ENCODE measurements at regions not wholly inside any gene's neighbourhood (a gene's known extent, or its start where the extent isn't known, plus 50 kb on each side); places are given as distances from the start of the nearest gene placed in this dataset.

DNA sequence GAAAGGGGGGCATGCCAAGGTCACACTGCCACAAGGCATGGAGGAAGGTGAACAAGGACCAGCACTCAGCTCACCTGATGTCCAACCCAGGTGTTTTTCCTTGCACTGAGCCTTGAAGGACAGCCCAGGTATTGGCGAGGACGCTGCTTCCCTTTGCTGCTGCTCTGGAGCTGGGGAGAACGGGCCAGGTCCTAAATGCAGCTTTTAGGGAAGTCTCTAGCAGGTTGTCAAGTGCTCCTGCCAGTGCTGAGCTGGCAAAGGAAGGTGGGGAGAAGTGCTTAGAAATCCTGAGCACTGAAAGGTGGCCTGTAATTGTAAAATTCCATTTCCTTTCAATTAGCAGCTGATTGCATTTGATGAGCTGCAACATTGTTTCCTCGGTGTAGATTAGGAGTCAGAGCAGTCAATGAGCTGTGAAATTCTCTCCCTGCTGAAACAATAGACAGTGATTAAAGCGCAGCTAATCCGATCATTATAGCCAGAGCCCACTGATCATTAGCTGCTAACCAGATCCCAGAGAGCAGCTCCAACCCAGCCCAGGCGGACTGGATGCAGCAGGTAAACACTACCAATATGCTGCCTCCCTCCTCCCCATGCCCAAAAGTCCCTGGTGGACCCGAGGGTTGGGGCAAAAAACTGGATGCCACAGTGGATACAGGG is 507.6 kb downstream of the INSC start:
- DNase-seq = no peak

DNA sequence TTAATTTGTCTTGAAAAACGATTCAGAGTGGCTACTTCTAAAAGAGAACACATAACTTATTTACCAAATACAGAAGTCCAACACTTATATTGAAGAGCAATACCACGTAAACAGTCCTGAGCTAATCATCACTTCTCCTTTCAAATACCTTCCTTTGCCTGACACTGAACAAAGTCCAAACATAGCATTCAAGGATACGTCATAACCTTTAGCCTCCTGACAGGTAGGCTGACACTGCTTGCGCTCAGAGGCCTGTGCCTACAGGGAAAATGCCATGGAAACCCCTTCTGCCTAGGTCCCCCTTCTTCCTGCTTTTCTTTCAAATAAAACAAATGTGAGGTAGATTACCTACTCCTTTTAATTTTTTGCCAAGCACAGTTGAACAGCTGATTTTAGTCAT is 510.0 kb downstream of the INSC start:
- no peak for DNase-seq

DNA sequence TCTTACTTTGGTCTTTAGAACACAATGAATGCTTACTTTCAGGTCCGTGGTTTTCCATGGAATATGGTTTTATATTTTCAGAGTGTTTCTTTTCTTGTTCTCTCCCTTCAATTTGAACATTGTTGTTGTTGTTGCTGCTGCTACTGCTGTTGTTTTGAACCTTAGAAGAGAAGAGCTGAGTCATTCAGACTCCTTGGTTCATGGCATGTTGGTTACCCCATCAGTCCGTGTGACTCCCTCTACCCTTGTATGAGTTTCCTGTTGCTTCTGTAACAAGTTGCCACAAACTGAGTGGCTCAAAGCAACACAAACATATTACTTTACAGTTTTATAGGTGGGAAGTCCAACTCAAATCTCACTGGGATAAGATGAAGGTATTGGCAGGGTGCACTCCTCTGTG is 511.0 kb downstream of the INSC start:
- DNase-seq = no peak

DNA sequence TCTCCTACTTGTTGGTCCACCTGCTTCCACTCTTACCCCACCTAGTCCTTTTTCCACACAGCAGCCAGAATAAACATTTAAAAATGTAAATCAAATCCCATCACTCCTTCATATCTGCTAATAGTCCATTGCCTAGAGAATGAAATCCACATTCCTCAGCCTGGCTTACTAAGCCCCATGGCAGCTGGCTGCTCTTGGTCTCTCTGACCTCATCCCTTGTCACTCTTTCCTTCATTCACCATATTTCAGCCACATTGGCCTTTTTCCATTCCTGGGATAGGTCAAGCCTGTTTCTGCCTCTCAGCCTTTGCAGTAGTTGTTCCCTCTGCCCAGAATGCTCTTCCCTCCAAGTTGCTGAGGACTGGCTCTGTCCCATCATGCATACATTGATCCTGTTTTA is 512.8 kb downstream of the INSC start:
- no peak for DNase-seq

DNA sequence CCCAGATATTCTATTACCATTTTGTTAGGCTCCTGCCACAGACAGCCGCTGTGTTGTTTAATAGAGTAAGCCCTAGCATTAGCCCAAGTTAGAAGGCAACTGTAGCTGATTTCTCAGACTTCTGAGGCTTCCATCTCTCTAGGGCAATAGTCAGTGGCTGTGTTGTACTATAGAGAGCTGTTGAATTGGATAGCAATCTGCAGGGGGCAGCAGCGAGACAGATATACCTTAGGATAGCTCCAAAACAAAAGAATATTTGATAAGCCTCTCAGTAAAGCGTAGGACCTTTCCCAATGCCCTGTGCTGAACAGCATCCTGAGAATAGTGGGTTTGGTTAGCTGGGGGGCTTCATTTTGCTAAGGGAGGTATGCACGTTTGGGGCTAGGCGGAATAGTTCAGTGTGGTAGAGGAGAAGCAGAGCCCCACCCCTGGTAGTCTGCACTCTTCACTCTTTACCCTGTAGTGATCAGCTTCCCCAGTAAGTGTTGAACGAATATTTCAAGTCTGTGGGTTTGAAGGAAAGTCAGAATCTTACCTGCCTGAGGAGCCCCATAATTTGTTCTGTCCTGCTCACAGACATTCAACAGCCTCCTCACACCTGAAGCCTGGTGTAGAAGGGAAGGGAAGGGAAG is 515.1 kb downstream of the INSC start:
- no peak for DNase-seq

DNA sequence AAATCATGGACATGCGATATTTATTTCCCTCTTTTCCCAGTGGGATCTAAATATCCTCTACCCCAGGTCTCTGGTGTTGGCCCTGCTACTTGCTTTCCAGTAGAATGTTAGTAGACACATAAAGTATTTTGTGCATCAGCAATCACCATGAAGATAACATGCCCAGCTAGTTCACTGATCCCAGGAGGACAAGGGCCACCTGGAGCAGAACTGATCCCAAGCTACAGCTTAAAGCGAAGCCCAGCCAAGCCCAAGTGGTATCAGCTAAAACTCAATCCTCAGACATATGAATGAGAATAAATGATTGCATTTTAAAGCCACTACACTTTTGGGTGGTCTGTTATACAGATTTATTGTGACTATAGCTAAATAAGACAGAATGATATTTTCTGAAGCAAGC is 516.2 kb downstream of the INSC start:
- DNase-seq = no peak

DNA sequence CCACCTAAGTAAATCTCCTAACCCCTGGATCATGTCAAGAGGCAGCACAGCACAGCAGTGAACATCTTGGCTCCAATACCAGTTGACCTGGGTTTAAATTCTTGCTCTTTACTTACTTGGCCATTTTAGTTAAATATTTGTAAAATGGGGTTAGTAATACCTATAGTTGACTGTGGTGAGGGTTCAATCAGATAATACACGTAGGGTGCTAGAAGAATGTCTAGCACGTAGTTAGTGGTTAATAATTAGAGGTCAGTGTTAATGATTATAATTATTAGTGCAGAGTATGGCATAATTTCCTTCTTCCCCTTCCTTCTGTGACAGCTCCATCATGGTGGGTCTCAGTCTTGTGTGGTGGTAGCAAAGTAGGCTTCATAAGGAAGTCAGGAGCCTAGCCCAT is 520.8 kb downstream of the INSC start:
- DNase-seq = no peak

DNA sequence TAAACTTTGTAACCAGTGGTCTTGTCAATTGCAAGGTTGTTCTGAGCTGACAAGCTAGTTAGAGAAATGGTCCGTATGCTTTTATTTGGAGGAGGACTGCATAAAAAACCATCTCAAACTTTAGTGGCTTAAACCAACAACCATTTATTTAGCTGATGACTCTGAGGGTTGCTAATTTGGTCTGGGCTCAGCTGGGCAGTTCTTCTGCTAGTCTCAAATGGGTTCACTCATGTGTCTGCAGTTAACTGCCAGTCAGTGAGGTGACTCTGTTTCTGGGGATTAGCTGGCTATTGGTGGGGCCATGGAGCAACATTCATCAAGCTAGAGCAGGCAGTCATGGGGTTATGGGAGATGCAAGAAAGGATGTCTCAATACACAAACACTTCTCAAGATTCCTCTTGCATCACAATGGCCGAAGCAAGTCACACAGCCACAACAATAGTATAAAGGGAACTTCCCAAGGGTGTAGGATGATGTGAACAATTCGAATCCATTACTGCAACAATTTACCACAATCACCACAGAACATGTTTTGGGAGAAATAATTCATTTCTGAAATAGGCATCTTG is 521.9 kb downstream of the INSC start:
- DNase-seq = no peak

DNA sequence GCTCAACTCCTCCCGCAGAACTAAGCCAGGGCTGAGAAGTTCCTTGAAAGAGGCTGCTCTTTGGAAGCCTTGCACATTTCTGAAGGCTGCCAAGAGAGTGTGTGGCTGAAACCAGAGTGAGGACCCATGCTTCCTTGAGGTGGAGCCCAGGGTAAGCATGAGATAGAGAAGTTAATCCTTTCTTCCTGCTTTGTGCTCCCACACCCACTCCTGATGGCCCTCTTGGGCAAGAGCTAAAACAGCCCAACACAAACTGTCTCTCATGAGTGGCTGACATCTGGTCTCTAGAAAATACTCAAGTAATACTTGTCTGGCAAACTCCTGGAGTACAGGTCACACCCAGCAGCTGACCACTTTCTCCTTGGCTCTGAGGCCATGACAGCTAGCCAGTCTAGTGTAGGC is 523.7 kb downstream of the INSC start:
- DNase-seq = no peak

DNA sequence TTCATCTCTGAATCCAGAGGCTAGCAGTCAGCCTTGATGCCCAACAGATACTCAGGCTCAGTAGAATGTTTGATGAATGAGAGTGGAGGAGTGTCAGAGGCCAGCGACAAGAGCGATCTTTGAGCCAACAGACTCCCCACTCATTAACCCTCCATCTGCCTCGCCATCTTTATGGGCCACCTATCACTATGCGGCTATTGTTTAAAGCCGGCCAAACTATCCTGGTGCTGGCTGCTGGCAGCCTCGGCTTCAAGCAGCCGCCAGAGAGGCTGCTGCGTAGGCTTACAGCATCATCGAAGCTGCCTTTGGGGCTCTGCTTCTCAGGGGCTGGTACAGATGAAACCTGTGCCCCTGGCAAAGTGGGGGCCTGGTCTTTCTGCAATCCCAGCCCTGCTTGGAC is 525.6 kb downstream of the INSC start:
- no peak for DNase-seq

DNA sequence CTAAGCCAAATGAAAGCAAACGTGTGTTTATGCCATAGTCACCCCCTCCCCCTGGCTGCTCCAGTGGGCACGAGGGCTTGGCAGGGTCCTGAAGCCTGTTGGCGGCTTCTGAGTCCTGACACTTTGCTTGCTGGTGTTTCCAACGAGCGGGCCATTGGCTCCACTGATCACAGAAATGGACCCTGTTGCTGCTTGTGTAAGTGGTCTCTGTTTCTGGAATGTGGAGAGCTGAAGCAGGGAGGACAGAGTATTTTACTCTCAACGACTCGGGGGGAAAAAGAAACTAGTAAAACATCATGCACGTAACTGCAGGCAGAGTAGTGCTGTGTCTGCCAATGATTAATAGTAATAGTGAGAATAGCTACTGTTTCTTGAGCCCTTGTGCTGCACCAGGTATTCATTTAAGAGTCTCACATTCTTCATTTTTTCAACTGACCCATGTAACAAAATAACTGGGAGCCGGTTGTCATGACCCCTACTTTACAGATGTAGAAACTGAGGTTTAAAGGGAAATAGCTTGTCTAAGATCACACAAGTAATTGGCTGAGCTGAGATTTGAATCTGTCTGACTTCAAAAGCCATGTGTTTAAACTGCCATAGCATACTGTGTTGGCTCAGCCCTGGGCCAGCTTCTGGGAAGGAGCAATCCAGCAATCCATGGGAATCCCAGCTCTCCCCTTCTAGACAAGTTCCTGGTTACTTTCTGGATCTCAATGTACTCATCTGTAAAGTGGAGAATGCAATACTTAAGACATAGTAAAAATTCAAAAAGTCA is 526.7 kb downstream of the INSC start:
- no peak for DNase-seq

DNA sequence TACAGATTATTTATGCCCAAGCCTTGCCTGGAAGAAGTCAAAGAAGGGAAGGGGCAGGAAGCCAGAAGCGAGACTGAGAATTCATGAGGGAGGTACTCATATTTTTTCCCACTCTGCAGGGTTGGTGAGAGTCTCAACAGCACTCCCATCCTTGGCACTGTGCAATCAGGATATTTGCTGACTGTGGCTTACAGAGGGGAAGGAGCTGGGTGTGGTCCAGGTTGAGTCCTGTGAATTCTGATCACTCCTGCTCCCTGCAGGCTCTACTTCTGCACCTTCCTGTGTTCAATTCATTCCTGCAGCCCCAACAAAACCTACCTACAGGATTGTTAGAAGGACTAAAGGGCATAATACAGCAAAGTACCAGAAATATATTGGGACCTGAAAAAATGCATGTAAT is 530.5 kb downstream of the INSC start:
- DNase-seq = no peak

DNA sequence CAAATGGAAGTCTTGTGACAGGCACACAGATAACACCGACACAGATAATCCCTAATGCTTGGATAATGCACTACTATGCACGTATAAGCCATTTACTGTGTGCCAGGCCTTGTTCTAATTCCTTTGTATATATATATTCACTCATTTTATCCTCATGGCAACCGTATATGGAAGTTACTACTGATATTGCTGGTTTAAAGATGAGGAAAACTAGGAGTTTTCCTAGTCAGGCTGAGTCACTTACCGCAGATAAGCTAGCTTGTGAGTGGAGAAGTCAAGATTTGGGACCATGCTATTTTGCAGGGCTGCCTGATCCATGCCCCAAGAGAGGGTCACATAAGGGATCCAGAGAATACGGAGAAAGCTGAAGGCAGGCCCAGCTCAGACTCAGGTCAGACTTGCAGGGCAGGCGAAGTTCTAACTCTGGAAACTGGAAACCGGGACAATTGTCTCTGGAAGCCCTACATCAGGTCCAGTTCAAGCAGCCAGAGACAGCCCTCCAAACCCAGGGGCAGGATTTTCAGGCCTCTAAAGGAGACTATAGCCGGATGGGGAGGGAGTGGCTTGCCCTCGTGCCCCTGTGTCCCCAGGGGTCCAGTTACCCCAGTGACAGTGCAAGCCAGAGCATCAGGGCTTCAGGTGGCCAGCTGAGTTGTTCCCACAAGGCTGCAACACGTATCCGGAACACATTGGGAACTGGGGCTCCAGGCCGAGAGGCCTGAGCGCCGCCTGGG is 534.8 kb downstream of the INSC start:
- peak; percentile 2 for DNase-seq

DNA sequence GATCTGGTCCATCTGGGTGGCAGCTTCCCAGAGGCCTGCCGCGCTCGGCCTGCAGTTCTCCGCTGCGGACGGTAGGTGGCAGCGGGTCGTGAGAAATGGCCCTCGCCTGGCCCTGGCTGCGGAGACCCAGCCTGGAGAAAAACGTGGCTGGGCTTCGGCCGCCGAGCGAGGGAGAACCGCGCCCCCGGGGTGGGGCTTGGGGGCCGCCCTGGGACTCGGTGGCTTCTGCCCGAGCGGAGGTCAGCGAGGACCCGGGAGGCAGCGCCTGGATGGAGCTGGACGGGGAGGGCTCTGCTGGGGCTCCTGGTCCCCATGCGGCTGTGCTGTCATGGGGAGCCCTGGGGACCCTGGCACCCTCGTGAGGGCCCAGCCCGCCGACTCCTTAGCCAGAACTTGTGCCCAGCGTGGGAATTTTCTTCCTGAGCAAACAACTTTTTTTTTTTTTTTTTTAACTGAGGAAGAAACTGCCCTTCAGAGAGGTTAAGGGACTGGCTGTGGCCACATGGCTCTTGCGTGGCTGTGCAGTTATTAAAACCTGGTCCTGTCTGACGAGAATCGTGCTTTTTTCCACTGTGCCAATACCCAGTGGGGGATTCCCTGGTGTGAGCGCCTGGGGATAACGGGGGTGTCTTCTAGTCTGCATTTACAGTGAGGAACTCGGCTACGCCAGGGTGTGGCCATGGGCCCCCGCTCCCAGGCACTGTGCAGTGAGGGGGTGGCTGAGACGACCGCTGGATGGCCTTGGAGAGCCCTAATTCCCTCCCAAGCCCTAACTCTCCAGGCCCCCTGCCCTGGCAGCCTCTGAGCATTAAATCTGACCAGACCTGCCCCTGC is 535.6 kb downstream of the INSC start:
- peak; percentile 94 for DNase-seq

DNA sequence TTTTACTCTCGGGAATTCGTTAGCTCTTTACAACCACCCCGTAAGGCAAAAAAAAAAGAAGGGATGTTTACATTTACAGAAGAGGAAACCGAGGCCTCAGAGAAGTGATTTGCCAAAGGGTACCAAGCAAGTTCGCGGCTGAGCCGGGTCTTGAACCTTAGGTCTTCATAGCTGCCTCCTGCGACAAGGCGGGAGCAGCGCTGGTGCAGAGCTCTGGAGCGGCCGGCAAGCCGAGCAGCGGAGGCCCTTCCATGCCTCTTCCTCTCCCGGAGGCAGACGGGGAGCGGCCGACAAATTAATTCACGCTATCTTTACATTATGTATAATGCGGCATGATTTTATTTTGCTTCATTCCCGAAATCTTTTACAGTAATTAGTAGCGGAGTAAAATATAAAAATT is 536.3 kb downstream of the INSC start:
- DNase-seq = no peak

DNA sequence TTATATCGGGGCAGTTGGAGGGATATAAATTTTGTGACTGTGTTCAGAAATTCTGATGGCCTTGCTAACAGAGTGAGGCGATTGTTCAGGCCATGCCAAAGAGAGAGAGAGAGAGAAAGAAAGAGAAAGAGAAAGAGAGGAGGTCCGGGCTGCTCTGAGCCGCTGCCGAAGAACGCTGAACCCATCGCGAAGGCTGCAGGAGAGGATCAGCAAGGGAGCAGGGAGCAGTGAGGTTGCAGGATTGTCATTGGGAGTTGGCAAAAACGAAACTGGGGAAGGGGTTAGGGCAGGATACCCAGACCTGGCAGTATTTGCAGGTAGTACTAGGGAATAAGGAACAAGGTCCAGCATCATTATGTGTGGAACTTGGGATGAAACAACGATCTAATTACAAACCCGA is 537.1 kb downstream of the INSC start:
- no peak for DNase-seq

DNA sequence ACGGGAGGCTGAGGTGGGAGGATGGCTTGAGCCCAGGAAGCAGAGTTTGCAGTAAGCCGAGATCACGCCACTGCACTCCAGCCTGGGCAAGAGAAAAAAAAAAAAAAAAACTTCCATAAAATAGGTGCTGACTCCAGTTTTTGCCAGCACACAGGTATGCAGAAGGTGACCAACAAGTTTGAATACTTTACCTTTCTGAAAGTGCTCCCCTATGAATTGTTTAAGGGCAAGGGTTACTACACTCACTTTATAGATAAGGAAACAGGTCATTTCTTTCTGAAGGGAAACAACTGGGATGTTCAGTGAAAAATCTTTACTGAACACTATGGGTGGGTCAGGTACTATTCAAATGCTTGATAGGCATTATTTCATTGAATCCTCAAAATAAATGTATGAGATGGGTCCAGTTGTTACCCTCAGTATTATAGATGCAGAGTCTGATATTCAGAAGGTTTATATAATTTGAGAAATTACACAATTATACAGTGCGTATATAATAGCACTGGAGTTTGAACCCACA is 538.5 kb downstream of the INSC start:
- no peak for DNase-seq

DNA sequence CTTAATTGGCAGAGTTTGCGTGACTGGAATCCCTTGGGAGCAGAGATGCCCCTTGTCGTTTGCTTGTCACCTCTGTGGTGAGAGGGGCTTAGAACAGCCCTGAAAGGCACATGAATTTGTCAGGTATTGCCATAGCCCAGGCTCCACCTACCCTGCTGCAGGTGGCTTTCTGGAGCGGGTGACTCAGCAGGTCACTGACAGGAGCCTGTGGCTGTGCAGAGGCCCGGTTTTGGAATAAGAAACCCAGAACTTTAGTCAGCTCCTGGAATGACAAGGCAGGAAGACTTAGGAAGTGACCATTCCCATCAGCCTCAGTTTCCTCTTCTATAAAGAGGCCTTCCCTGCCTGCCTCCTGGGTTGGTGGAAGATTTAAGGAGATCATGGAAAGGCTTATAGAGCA is 539.7 kb downstream of the INSC start:
- DNase-seq = no peak

DNA sequence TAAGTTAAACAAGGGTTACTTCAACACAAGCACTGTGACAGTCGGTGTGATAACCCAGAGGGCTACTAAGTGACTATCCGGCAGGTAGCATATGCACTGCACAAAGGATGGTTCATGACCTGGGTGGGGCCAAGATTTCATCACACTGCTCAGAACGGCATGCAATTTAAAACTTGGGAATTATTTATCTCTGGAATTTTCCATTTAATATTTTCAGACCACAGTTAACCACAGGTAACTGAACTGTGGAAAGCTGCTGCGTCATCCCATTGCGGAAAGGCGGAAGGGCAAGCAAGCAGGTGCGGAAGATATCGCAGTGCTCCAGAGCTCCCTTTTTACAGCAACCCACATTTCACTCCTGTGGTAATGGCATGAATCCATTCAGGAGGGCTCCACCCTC is 540.8 kb downstream of the INSC start:
- no peak for DNase-seq

DNA sequence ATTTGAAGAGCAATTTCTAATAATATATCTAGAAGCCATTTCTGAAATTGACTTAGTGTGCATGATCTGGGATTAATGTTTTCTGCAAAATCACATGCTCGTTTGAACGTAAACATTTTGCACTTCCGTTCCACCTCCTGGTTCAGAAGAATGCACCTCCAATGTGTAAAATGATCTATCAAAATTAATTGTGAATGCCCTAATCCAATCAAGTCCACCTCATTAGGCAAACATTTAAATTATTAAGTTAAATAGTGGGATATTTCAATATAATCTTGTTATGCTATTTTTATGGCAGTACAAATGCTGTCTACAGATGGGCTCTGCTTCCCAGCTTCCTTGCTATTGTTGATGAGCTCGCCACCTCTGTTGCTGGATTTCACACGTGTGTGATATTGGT is 542.5 kb downstream of the INSC start:
- DNase-seq = no peak

DNA sequence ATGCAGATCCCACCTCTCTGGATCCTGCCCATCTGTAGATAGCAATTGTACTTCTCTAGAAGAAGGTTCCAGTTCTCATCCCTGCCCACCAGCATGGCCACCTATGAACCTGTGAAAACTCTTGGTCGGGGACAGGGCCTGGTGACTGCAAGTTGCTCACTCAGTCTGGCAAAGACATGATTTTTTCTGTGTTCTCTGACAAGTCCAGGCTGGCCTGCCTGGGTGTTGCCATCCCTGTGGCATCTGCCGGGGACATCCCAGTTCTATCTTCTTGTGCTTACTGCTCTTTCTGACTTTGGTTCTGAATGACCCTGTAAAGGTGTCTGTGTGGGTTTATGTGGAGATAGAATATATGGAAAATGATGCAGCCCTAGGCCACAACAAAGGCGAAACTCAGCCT is 545.8 kb downstream of the INSC start:
- no peak for DNase-seq

DNA sequence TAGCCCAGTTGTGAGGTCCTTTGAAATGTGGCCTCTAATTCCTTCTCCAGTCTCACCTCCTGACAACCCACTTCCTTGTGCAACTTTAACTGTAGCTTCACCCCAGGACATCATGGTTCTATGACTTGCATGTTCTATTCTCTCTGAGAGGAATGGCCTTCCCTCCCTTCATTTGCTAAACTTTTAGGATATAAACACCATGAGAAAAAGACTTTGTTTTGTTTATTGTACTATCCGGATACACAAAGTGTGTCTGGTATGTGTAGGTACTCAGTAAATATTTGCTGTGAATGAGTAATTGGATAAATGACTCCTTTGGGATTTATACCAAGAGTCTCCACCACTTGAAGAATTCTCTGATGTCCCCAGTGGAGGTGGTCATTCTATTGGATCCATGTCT is 547.6 kb downstream of the INSC start:
- no peak for DNase-seq
